ENCODE measurements at regions not wholly inside any gene's neighbourhood (a gene's known extent, or its start where the extent isn't known, plus 50 kb on each side); places are given as distances from the start of the nearest gene placed in this dataset.
A peak's percentile ranks its signal among the peaks of the same experiment; 100 is the strongest.

- no peaks in the 10 kb centered on the region for H3K36me3 Mint-ChIP-seq
- ATAC-seq (peak; percentile 87), DNase-seq (ENCODE audit: low spot score) (no peak)
- TF ChIP-seq ETV6 (CRISPR knock-in tag; IDR thresholded peaks at IDR 0.05) = no peak
- TF ChIP-seq SOX15 (CRISPR knock-in tag; IDR thresholded peaks at IDR 0.05) = no peak
- TF ChIP-seq TP53 (CRISPR knock-in tag; IDR thresholded peaks at IDR 0.05) = no peak
- TF ChIP-seq ERG (CRISPR knock-in tag; IDR thresholded peaks at IDR 0.05) = no peak
- no peak for TF ChIP-seq ZNF138 (CRISPR knock-in tag; conservative IDR thresholded peaks at IDR 0.05)
- no peak for TF ChIP-seq TCF7 (CRISPR knock-in tag; IDR thresholded peaks at IDR 0.05; ENCODE audit: low read depth)
- no peak for TF ChIP-seq NFE2L1 (CRISPR knock-in tag; IDR thresholded peaks at IDR 0.05)
- no peak for TF ChIP-seq MXD4 (CRISPR knock-in tag; IDR thresholded peaks at IDR 0.05; ENCODE audit: borderline replicate concordance)
- POLR2A ChIA-PET = interaction anchor here (0.6 kb wide), 1 partner anchor 15 kb away, joined by 3 read pairs; no protein-coding TSS in a partner anchor
- peaks cover 5% of the 10 kb centered on the region for H3K4me1 Mint-ChIP-seq
- H3K4me3 Mint-ChIP-seq = no peak overlapping the region
- CTCF ChIA-PET = interaction anchor here (1.0 to 3.0 kb wide), 3 partner anchors 20 to 81 kb away, joined by 3 to 11 read pairs (median 5); no protein-coding TSS in a partner anchor
- H3K27me3 Mint-ChIP-seq (ENCODE audit: low read depth) = no peaks in the 10 kb centered on the region; the same call in 1 of the 2 replicates
- H3K9me3 Mint-ChIP-seq = no peaks in the 10 kb centered on the region
- H3K27ac Mint-ChIP-seq = no peak overlapping the region
Observed at GRCh38 chr12:67141296-67142018, 127.7 kb upstream of the CAND1 start.

- Mint-ChIP-seq H3K27ac (no peak overlapping the region), H3K27me3 (ENCODE audit: low read depth) (no peaks in the 10 kb centered on the region), H3K4me1 (peaks cover 5% of the 10 kb centered on the region), H3K4me3 (no peak overlapping the region), H3K9me3 (no peaks in the 10 kb centered on the region), H3K36me3 (no peaks in the 10 kb centered on the region)
- TF ChIP-seq CREM (CRISPR knock-in tag; IDR thresholded peaks at IDR 0.05) = no peak
- TF ChIP-seq FOXP4 (CRISPR knock-in tag; IDR thresholded peaks at IDR 0.05) = no peak
- TF ChIP-seq GRHL2 (CRISPR knock-in tag; IDR thresholded peaks at IDR 0.05; ENCODE audit: insufficient replicate concordance, severe bottlenecking) = no peak
- TF ChIP-seq MLX (CRISPR knock-in tag; IDR thresholded peaks at IDR 0.05) = no peak
- no peak for DNase-seq (ENCODE audit: low spot score)
- POLR2A ChIA-PET = no interaction called here
- ATAC-seq = no peak
- CTCF ChIA-PET = no interaction called here
Observed at GRCh38 chr12:67145692-67146091, 123.5 kb upstream of the CAND1 start.

- ChIA-PET CTCF (interaction anchor here (3.9 kb wide), 1 partner anchor 15 kb away, joined by 26 read pairs; no protein-coding TSS in a partner anchor), POLR2A (no interaction called here)
- Mint-ChIP-seq H3K4me1 (no peaks in the 10 kb centered on the region), H3K27me3 (ENCODE audit: low read depth) (no peaks in the 10 kb centered on the region), H3K36me3 (no peaks in the 10 kb centered on the region), H3K27ac (no peak overlapping the region), H3K9me3 (no peaks in the 10 kb centered on the region), H3K4me3 (no peak overlapping the region)
- TF ChIP-seq CTCF (IDR thresholded peaks at IDR 0.05) (no peak), USF1 (CRISPR knock-in tag; IDR thresholded peaks at IDR 0.05) (no peak), NFATC4 (CRISPR knock-in tag; IDR thresholded peaks at IDR 0.05) (no peak), NR1H2 (CRISPR knock-in tag; IDR thresholded peaks at IDR 0.05) (no peak), ATF2 (CRISPR knock-in tag; IDR thresholded peaks at IDR 0.05; ENCODE audit: borderline replicate concordance, low read depth) (no peak)
- no peak for DNase-seq (ENCODE audit: low spot score)
- ATAC-seq = no peak
Observed at GRCh38 chr12:67147030-67147429, 122.1 kb upstream of the CAND1 start.
